Stimulated activated CD4-positive, alpha-beta T cell treated with anti-CD3 and anti-CD28 coated beads, TNF-alpha, amount 100 ng/mL, for 24 hours (primary cell): ENCODE measurements at regions not wholly inside any gene's neighbourhood (a gene's known extent, or its start where the extent isn't known, plus 50 kb on each side); places are given as distances from the start of the nearest gene placed in this dataset.

ENCODE experiments used
- DNase-seq, 3 experiments: peaks; one replicate each; pipeline ENCODE4 v3.0.0-alpha.2; 2020; ENCODE audit warnings: low read depth in 3 of 3

DNA sequence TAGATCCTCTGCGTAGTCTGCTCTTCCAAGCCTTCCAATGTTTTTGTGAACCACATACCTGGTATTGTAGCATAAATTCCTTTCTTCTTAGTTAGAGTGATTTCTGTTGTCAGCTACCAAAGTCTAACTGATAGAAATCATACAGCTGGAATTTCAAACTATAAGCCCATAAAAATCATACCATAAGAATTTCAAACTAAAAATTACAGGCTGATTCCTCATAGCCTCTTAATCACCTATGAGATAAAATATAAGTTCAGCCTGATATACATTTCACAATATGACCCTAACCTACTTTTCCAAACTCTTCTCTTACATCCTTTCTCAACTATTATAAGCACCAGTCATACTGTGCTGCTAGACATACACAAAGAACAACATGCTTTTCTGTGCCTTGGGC is 64.8 kb downstream of the PTHLH start:
- DNase-seq = no peak

DNA sequence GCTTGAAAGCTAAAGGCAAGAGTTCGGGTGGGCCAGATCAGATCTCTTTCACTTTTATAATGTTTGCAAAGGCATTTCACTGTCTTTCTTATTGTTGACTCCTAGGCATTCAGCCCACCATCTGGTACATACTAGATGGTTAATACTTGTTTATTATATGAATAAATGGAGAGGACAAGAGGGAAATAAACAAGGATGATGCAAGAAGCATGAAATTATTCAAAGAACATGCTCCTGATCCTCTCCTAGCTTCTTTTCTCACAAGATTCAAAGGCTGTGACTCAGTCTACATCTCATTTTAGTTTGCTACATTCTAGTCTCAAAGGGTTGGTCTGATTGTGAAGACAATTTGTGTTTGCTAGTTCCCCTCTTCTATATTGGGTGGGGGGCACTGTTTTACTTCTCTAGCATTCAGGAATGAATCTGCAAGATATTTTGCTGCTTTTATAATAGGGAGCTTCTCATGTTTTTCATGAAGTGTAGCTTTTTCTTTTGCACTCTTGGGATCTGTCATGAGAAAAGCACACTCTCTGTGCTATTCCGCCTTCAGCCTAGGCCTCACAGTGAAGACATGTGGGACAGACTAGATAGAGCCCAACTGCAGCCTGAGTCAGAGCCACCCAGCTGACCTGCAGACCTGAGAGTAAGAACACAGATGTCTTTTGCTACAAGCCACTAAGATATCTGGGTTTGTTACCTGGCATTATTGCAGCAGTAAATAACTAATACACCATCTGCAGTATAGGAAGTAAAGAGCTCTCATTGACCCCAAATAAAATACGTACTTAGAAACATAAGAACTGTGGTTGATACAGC is 65.7 kb downstream of the PTHLH start:
- no peak for DNase-seq

DNA sequence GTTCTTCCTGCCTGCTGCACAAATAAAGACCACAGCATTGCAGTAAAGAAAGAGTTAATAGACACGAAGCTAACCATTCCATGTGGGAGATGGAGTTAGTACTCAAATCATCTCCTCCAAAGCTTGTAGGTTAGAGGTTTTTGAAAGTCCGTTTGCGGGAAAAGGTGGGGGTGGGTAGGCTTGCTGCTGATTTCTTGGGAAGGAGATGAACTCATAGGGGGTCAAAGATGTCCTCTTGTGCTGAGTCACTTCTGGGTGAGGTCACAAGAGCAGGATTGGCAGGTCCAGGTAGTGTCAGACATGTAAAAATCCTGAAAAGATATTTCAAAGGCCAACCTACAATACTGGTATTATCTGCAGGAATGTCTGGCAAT is 66.4 kb downstream of the PTHLH start:
- DNase-seq = no peak

DNA sequence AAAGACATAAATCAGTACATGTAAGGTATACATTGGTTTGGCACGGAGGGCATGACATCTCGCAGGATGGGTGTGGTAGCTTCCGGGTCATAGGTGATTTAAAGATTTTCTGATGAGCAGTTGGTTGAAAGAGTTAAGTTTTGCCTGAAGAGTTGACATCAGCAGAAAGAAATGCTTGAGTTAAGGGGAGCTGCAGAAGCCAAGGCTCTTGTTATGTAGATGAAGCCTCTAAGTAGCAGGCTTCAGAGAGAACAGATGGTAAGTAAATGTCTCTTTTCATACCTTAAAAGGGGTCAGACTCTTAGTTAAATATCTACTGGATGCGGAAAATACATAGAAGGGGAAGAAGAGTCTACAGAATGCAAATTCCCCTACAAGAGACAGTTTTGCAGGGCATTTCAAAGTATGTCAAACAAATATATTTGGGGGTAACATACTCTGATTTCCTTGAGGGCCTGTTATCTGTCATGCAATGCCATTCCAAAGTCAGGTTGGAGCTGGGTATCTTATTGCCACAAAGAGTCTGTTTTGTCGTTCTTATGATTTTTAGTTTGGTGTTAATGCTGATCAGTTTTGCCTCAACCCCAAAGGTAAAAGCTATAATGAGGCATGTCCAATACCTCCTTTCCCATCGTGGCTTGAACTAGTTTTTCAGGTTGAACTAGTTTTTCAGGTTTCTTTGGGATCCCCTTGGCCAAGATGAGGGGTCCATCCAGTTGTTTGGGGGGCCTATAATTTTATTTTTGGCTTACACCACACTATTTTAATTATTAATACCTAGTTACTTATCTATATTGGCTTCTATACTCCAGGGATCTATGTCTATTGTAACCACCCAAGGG is 67.0 kb downstream of the PTHLH start:
- no peak for DNase-seq

DNA sequence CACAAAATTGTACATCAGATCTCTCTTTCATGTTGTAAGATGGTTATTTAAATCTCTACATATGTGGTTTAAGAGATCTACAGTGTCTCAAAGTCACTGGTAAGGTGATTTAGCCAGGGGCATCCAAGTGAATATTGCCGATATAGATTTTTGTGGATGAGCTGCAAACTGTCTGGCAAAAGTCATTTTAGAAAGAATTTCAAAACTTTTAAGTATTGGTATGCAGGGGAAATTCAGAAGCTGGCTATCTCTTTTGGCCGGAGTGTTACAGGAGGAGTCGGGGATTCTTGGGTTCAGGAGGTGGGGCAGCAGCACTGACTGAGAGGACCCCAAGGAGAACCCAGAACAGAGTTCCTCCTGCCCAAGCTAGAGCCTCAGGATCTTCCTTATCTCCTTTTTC is 69.9 kb downstream of the PTHLH start:
- no peak for DNase-seq

DNA sequence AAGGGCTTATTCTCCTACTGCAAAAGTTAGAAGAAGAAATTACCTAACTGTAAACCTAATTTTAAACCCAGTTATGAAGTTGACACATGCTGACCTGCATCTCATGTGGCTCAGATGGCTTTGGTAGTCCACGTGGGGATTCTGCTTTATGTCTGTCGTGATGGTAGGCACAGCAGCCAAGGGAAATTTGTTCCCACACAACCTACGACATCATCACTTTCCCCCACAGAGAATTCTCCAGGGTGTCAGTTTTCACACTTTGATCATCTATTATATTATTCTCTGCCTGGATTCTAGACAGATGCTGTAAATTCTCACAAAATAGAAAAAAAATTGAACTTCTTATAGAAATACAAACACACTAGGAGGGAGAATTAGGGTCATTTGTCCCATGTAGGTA is 70.6 kb downstream of the PTHLH start:
- no peak for DNase-seq

DNA sequence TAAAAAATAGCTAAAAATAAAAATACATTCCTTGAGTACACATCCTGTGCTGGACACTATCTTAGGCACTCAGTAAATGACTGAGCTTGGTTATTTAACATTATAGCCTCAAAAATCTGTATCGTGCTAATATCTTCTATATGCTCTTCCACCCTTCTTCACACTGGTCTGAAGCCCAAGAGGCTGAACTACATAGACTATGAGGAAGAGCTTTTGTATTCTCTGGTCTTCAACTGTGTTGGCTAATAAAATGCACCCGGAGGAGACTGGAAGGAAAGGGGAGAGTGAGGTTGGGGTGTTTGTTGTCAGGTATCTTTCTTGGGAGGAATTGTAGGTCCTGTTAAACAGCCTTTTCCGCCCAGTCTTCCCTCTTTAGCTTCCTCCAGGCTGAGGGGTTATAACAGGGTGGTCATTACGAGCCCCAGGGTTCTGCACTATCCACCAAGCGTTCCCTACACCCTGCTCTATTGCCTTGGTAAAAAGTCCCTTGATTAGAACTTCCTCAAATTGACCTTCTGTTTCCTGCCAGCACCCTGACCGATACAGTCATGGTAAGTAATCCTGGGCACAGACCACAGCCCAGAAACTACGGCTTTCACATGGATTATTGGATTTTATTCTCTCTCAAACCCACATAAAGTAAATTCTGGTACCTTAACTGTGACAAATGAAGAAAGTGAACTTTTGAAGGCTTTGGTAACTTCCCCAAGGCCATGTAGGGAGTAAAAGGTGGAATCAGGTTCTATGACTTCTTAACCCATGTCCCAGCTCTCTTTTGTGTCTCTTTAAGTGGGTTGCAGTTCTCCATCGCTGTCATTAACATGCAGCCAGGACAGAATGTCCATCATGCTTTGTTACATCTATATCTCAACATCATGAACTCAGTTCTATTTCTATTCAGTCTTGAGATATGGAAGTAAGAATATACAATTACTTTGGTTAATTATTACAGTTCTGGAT is 71.3 kb downstream of the PTHLH start:
- no peak for DNase-seq

DNA sequence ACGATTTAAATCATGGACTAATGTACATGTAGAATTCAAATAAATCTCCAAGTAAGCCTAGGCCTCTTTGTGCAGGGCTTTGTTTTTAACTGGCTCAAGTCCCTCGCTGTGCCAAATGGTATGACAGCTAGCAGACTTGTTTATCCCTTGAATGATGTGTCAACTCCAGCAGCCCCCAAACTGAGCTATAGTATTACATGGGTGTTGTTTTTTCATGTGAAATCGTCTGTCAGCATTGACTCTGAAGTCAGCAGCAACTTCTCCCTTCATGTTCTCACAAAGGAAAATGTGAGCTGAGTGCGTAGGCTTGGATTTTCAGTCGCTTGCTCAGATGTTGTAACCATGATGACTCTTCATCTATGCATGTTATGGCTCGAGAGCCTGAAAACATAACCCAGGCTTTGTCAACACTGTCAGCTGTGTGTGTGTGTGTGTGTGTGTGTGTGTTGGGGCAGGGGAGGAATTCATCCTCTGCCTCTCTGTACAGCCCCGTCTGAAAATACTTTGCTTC is 73.3 kb downstream of the PTHLH start:
- DNase-seq = peak in 1 of 3 experiments; percentile 12

DNA sequence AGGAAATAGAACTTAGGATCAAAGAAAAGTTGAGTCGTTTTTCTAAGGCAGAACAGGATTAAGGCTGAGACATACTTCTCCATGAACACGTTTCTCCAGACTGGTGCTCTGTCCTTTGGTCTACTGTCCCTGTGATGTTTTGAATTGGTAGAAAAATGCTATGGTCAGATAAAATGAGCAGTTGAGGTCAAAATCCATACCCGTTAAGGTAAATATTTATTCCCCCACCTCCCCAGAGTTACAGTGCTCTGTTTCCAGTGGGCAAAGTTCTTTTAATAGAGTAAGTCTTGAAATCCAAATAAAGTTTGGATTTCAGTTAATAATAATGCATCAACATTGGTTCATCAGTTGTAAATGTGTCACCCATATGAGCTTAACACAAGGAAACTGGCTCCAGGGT is 74.5 kb downstream of the PTHLH start:
- no peak for DNase-seq

DNA sequence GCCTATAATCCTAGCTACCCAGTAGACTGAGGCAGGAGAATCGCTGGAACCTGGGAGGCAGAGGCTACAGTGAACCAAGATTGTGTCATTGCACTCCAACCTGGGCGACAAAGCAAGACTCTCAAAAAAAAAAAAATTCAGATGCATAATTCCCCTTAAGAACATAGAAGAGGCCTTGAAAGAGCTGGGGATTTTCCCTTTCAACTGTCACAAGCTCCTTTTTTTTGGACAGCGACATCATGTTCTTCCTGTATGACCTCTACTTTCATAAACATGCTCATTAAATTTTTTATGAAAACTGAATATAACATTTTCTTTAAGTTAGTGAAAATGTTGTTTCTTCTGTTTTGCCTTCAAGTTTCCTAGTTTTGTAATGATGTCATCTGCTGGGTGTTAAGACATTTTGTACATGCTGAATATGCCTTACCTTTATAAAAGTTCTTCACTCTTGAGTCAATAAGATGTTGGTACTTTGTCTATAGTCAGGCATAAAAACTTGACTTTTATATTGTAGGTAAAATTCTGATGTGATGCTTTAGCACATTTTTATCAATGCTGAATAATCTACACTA is 76.0 kb downstream of the PTHLH start:
- no peak for DNase-seq

DNA sequence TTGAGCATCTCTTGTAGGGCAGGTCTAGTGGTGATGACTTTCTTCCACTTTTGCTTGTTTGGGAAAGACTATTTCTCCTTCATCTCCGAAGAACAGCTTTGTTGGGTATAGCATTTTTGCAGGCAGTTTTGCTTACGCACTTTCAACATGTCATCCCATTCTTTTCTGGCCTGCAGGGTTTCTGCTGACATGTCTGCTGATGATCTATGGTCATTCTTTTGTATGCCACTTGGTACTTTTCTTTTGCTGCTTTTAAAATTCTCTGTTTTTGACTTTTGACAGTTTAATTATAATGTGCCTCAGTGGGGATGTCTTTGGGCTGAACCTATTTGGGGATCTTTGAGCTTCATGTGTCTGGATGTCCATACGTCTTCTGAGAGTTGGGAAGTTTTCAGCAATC is 78.2 kb downstream of the PTHLH start:
- DNase-seq = no peak

DNA sequence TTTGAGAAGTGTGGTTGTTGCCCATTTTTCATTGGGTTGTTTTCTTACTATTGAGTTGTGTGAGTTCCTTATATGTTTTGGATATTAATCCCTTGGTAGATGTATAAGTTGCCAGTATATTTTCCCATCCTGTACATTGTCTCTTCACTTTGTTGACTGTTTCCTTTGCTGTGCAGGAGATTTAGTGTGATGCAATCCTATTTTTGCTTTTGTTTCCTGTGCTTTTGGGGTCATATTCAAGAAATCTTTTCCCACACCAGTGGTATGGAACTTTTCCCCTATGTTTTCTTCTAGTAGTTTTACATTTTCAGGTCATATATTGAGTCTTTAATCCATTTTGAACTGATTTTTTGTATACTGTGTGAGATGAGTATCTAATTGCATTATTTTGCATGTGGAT is 92.8 kb downstream of the PTHLH start:
- no peak for DNase-seq

DNA sequence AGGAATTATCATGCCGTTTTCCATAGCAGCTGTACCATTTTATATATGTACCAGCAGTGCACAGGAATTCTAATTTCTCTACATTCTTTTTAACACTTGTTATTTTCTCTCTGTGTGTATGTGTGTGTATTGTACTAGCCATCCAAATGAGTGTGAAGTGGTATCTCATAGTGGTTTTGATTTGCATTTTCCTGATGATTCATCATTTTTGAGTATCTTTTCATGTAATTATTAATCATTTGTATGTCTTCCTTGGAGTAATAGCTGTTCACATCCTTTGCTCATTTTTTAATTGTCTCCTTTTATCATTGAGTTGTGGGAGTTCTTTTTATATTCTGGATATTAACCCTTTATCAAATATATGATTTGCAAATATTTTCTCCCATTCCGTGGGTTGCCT is 95.6 kb upstream of the MANSC4 start:
- no peak for DNase-seq

DNA sequence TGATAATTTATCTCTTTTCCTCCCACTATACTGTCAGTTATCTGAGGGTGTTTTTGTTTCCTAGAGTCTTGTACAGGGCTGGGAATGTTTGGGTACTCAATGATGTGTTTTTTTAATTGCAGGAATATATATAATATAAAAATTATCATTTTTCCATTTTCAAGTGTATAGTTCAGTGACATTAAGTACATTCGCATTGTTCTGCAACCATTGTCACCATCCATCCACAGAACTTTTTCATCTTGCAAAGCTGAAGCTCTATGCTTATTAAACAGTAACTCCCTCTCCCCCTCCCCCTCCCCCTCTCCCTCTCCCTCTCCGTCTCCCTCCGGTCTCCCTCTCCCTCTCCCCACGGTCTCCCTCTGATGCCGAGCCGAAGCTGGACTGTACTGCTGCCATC is 93.0 kb upstream of the MANSC4 start:
- DNase-seq = no peak

DNA sequence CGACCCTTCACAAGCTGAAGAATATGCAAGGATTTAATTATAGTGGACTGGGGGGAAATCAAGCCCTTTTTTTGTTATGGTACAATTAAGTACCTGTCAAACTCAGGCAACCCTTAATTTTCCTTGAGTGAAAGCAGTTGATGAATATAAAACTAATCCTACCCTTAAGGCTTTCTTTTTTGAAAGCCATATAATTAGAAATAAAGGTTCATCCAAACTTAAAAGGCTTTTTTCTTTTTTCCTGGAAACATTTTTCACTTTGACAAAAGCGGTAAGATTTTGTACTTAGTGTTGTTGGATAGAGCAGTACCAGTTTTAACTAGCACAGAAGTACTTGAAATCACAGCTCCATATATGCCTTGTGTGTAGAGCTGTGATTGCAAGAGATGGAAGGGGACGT is 91.9 kb upstream of the MANSC4 start:
- no peak for DNase-seq

DNA sequence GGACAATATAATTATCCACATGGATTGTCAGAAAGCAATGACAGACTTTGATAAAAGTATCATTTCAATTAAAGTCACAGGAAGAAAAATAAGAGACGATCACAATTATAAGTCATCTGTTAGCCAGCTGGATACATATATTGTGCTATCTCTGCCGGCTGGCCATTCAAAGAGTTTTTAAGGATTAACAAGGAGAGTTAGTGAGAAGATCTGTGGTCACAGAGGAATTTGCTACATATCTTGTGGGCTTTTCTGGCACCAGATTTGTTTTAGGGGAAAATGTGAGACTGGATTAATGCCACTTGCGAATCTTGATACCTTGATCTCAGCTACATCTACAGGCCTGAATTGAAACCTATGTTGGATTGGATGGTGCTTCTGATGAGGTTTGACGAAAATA is 90.9 kb upstream of the MANSC4 start:
- no peak for DNase-seq

DNA sequence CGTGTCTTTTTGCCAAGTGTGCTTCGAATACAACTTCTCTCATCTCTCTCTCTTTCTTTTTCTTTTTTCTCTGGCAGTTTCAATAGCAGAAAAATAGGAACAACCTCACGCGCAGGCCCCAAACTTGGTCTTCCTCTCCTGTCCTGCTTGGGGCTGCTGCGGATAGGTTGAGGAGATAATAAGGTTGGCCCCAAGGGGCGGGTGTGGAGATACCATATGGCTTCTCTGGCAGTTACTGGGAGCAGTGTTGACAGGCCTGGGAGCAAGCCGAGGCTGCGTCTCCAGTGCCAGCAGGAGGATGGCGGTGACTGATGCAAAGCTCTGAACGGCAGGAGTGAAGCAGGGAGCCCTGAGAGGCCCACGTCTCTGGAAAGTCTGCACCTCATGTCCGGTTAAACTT is 89.5 kb upstream of the MANSC4 start:
- no peak for DNase-seq

DNA sequence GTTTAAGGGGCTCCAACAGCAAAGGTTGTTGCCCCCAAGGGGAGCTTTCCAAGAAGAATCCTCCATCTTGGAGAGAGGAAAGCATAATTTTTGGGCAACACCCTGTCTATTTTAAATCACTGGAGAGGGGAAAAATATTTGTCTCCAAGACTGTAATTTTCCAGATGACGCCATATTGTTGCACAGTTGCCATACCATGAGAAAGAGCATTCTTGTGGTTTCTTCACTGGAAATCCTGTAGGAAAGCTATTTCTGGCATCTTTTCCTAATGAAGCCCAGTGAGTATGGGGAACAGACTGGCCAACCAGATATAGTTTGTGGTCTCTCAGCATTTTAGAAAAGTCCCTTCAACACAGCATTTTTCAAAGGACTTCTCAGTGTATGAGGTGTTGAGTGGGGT is 88.1 kb upstream of the MANSC4 start:
- no peak for DNase-seq

DNA sequence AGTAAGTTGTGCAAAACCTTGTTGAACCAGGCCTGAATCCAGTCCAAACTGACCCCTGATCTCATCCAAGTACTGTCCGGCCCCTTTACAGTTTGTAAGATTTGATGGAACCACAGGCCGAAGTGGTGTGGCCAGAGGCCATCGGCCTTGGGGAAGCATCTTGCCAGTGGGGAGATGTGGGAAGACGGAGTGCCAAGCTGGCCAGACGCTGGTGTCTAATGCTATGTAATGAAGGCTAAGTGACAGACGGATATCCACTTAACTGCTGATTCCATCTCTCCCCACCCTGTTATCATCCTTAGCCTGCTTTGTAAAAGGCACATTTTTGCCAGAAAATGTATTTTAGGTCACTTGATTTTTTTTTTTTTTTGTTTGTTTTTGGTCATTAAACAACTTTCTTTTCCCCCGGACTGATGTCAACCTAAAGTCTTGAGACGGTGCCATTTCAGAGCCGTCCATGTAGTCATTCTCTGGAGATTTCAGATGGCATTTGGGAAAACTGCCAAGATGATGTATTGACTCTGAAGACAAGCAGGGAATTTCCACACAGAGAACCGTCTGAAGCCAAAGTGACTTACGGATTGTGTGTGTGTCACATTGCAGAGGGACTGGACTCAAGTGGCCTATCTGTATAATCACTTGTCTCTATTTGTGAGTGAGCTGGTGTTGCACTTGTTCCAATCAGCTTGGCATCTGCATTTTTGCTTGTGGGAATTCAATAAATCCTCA is 86.5 kb upstream of the MANSC4 start:
- DNase-seq = no peak

DNA sequence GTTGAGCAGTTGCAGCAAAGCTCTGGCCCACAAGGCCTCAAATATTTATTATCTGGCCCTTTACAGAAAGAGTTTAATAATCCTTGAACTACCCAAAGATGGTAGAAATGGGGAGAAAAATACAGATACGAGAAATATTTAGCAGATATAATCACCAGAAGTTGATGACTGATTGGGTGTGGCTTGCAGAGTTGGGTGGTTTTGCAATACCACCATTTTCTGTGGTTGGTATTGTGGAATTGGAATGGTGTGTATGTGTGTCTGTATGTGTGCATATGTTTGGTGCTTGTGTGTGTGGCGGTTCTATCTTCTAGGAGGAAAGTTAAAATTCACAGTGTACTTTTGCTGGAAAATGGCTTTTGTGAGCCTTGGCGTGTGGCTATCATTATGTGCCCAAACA is 85.4 kb upstream of the MANSC4 start:
- DNase-seq = no peak

DNA sequence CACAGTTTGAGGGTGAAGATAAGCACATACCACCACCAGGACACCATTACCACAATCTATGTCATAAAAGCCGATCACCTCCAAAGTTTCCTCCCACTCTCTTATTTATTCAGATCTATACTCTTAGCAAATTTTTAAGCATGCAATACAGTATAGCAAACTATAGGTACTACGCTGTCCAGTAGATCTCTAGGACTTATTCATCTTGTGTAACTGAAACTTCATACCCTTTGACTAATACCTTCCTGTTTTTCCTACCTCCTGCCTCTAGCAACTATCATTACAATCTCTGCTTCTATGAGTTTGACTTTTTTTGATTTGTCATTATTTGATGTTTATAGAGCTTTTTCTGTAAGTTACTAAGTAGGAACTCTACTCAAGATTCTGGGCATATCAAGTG is 84.5 kb upstream of the MANSC4 start:
- DNase-seq = no peak
